Left ventricle myocardium inferior (tissue), 1 donor: ENCODE measurements at regions not wholly inside any gene's neighbourhood (a gene's known extent, or its start where the extent isn't known, plus 50 kb on each side); places are given as distances from the start of the nearest gene placed in this dataset.

Experiments used
- DNase-seq: peaks from one replicate; pipeline ENCODE4 v3.0.0-alpha.2; 2020
- H3K27ac ChIP-seq: fragments of 200-600 bp; replicated peaks from 2 replicates; pipeline ENCODE4 v1.8.0; 2021
- H3K27me3 ChIP-seq: fragments of 200-600 bp; 2 replicates; pipeline ENCODE4 v1.8.0; 2021; ENCODE audit warnings: low read depth
- H3K36me3 ChIP-seq: fragments of 200-600 bp; 2 replicates; pipeline ENCODE4 v1.8.0; 2021
- H3K4me1 ChIP-seq: fragments of 200-600 bp; 2 replicates; pipeline ENCODE4 v1.8.0; 2021
- H3K4me3 ChIP-seq: fragments of 200-600 bp; 2 replicates; pipeline ENCODE4 v1.8.0; 2021; ENCODE audit warnings: mild to moderate bottlenecking, moderate library complexity
- H3K9me3 ChIP-seq: fragments of 200-600 bp; replicated peaks from 2 replicates; pipeline ENCODE4 v1.8.0; 2021
- intact Hi-C: fragments of 100-400 bp; cut with micrococcal nuclease; formaldehyde crosslinking; loops from one replicate; pipeline ENCODE4 v1.11.0; 2022
- TF ChIP-seq, protein P1 (sequence below): fragments of 200-600 bp; IDR thresholded peaks from 2 replicates; pipeline ENCODE4 v1.8.0; 2021; ENCODE audit warnings: antibody characterized with exemption, mild to moderate bottlenecking, borderline replicate concordance
- donor health status: DM: no; HTN: yes; CAD: no; lungs with severe emphysema.

DNA sequence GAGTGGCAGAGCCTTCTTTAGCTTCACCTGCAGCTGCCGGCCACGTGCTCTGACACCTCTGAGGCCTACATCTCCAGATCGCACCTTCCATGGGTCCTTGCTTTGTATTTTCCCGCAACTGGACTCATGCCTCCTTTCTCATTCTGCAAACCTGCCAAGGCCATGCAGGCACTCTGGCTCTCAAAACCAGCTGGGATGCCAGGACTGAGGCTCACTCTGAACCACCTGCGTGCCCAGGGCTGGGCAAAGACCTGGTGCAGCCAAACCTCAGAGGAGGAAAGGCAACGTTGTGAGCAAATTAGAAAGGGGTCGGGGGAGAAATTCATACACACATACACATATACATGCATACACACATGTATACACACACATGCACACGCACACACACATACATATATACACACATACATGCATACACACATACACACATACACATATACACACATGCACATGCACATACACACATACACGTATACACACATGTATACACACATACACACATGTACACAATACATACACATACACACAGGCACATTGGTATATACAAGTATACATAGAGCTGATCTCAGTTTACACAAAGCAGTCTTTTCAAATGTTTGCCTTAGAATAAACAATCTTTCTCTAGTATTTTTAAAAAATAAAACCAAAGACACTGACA is 125.2 kb downstream of the RTP5 start:
- DNase-seq, result no peak
- Histone ChIP-seq H3K4me1 (no peaks in the 10 kb centered on the region), H3K4me3 (no peak overlapping the region), H3K36me3 (no peaks in the 10 kb centered on the region), H3K27me3 (peaks cover 39% of the 10 kb centered on the region), H3K27ac (no peak overlapping the region), H3K9me3 (no peaks in the 10 kb centered on the region)
- TF ChIP-seq, protein P1, sequence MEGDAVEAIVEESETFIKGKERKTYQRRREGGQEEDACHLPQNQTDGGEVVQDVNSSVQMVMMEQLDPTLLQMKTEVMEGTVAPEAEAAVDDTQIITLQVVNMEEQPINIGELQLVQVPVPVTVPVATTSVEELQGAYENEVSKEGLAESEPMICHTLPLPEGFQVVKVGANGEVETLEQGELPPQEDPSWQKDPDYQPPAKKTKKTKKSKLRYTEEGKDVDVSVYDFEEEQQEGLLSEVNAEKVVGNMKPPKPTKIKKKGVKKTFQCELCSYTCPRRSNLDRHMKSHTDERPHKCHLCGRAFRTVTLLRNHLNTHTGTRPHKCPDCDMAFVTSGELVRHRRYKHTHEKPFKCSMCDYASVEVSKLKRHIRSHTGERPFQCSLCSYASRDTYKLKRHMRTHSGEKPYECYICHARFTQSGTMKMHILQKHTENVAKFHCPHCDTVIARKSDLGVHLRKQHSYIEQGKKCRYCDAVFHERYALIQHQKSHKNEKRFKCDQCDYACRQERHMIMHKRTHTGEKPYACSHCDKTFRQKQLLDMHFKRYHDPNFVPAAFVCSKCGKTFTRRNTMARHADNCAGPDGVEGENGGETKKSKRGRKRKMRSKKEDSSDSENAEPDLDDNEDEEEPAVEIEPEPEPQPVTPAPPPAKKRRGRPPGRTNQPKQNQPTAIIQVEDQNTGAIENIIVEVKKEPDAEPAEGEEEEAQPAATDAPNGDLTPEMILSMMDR, result no peak
- intact Hi-C loops, result no loop called here

DNA sequence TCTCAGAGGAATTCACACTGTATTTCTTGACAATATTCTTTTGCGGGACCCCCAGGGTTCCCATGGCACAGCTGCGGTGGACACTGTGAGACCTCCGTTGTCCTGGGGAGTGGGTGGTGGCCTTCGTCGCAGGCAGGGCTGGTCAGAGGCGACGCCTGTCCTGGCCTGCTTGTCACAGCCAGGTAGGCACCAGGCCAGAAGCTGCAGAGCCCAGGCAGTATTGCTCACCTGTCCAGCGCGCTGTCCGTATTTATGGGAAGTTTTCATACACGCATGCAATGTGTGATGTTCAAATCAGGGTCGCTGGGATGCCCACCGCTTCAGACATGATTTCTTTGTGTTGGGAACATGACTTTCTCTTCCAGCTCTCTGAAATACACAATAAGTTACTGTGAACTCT is 126.6 kb downstream of the RTP5 start:
- Histone ChIP-seq H3K9me3 (no peaks in the 10 kb centered on the region), H3K27me3 (peaks cover 40% of the 10 kb centered on the region), H3K36me3 (no peaks in the 10 kb centered on the region), H3K4me3 (no peak overlapping the region), H3K4me1 (no peaks in the 10 kb centered on the region), H3K27ac (no peak overlapping the region)
- TF ChIP-seq, protein P1, result no peak
- intact Hi-C loops, result no loop called here
- no peak for DNase-seq

DNA sequence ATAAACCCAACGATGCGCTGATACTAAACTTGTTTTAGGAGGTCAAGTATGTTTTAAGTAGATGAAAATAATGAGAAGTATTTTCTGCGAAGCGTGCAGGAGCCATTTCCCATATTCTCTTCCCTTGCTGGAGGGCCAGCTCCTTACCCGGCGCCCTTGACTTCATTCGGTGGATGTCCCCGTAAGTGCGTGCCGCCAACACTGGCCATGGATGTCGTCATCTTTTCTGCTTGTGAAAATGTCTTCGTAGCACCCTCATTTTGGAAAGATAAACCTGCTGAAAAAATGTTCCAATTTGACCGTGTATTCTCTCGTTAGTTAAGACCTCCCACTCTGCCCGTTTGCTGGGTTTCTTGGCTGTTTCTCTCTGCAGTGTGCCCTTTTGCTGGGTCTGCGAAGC is 127.5 kb downstream of the RTP5 start:
- peaks cover 47% of the 10 kb centered on the region for H3K27me3 ChIP-seq
- H3K9me3 ChIP-seq, result no peaks in the 10 kb centered on the region
- no peaks in the 10 kb centered on the region for H3K36me3 ChIP-seq
- no peak for DNase-seq
- intact Hi-C loops, result no loop called here
- H3K27ac ChIP-seq, result no peak overlapping the region
- no peaks in the 10 kb centered on the region for H3K4me1 ChIP-seq
- H3K4me3 ChIP-seq, result no peak overlapping the region
- TF ChIP-seq, protein P1, result no peak

DNA sequence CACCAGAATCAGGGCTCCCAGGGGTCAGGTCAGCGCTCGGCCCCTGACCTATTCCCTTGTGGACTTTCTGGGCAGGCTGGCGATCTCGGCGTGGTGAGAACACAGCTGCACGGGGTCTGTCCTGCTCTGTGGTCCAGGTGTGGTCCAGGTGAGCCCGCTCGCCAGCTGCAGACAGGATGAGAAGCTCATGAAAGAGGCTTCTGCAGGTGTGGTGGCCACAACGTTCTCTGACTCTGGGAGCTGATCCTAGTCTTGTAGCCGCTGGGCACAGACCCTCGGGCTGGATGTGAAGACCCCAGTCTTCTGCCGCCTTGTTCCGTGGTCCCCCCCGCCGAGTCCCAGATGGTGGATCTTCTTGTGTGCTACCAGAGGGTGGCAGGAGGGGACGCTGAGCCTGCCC is 129.7 kb downstream of the RTP5 start:
- Histone ChIP-seq H3K36me3 (no peaks in the 10 kb centered on the region), H3K4me3 (no peak overlapping the region), H3K9me3 (no peaks in the 10 kb centered on the region), H3K27me3 (peaks cover 47% of the 10 kb centered on the region), H3K27ac (no peak overlapping the region), H3K4me1 (no peaks in the 10 kb centered on the region)
- intact Hi-C loops, result no loop called here
- TF ChIP-seq, protein P1, result no peak
- no peak for DNase-seq

DNA sequence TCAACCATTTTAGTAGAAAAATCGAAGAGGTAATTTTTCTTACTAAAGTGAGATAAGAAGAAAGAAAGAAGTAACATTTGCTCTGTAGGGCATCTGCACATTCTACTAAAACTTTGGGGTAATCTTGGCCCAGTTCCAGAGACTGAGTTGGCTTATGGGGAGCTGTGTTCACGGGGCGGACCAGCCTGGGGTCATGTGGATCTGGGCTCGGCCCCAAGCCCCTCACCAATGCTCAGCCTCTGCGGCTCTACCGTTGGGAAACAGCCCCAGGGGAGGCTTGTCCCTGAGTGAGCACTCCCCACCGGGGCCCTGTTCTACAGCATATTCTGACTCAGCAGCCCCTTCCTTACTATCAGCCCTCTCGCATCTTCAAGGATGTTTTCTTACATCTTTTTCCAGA is 132.3 kb downstream of the RTP5 start:
- TF ChIP-seq, protein P1, result no peak
- intact Hi-C loops, result no loop called here
- Histone ChIP-seq H3K36me3 (no peaks in the 10 kb centered on the region), H3K9me3 (no peaks in the 10 kb centered on the region), H3K4me1 (no peaks in the 10 kb centered on the region), H3K27me3 (peaks cover 32% of the 10 kb centered on the region), H3K27ac (no peak overlapping the region), H3K4me3 (no peak overlapping the region)
- DNase-seq, result no peak
